HG02610 (cell line): ENCODE measurements at regions not wholly inside any gene's neighbourhood (a gene's known extent, or its start where the extent isn't known, plus 50 kb on each side); places are given as distances from the start of the nearest gene placed in this dataset.
"Not testable (repeated sequence)": the region's sequence is repeated elsewhere in the genome, so short reads cannot be mapped to it uniquely, and the experiment has no call there.

Experiments used
- ATAC-seq: cut with Tn5 transposase; IDR thresholded peaks from one replicate; pipeline ENCODE4 v1.9.1; 2021; ENCODE audit warnings: mild to moderate bottlenecking, moderate library complexity; ENCODE audit not compliant: unreplicated experiment

DNA sequence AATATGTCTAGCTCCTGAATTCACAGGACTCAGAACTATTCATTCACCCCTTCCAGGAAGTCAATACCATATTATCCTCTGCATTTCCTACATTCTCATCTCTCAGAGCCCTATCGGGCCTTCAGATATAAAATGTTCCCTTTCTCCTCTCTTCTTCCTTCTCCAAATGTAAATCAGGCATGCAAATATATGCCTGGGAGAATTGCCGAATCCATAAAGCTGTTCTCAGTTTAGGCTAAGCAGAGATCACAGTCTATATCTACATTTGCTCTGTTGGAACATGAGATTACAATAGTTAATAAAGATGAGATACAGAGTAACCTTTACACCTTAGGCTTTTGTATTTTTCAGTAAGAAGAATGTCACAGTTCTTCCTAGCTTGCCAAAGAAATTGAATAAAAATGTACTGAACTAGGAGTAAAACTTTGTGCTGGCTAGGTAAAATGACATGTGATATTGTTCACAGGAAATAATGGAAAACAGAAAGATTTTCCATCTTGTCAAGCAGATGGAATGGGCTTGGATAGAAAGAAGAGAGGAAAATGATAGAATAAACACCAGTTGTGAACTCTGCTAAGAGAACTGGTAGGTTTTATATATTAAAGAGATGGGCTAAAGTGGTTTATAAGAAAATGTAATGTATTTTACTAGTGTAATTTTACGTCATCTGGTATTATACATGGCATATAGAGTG, 161.5 kb downstream of the NRIP1 start:
- no peak for ATAC-seq

DNA sequence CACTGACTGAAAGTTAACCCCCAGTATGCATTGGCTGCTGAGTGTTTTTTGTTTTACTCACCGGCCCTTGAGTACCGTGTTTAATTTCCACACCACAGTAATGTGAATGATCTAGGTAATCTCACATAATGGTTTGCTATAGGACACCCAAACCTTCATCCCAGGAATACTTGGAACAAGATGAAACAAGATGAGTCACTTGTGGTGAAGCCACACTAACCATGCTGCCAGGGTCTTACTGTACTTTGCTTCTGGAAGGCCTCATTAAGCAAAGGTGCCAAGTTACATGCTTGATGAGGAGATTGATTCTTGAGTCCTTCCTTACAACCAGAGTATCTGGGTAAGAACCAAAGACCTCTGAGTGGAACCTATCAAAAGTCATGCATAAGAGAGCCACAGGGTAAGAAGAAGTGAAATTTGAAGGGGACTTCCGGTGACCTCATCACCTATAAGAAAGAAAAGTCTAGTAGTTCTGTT, 163.3 kb downstream of the NRIP1 start:
- ATAC-seq, result peak; percentile 77

DNA sequence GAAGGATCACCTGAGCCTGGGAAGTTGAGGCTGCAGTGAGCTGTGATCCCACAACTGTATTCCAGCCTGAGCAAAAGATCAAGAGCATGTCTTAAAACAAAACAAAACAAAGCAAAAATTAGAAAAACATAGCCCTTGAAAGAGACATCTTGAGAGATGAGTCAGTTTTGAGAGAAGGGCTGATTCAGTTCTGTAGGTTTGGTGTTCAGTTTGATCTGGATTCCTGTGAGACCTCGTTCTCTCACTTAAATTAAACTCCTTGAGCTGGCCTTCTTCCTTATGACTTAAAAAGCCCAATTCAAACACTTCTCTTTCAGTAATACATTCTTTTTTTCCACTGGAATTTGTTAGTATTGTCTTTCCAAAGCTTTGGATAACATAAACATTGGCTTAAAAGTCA, 164.2 kb downstream of the NRIP1 start:
- no peak for ATAC-seq

DNA sequence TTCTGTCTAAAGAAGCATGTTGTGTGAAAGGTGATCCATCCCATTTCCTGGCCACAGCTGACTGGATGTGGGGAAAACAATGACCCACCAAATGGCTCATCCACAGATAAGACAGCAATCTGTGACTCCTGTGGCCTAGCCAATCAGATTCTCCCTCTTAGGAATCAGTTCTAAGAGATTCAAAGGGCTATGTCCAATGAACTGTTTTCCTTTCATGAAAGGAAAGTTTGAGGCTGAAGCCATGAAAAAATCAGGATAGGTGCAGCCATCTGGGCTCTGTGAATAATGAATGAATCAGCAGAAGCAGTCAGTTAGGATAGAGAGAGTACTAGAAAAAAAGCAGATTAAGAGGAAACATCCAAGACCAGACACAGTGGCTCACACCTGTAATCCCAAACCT, 164.7 kb downstream of the NRIP1 start:
- no peak for ATAC-seq

DNA sequence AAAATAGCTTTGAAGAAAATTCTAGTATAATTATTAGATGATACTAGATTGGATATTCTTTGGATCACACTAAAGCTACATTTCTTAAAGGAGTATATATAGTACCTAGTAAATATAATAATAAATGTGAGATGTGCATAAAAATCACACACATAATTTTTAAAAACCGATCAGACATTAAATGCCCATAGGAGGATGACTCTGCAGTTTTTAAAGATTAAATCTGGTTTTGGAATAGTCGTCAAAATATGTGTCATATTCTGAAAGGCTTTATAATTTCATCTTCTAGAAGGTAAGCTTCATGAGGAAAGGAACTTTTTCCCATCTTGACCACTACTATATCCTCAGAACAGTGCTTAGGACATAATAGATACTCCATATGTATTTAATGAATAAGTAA, 169.0 kb downstream of the NRIP1 start:
- no peak for ATAC-seq

DNA sequence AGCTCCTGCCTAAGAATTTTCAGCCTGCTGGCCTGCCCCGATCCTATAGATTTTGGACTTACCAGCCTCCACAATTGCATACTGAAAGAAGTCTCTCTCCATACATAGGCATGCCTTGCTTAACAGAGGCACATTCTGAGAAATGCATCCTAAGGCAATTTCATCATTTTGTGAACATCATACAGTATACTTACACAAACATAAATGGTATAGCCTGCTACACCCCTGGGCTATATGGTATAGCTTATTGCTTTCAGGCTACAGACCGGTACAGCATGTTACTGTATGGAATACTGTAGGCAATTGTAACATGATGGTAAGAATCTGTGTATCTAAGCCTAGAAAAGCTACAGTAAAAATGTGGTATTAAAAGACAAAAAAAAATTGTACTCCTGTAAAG, 174.7 kb downstream of the NRIP1 start:
- no peak for ATAC-seq

DNA sequence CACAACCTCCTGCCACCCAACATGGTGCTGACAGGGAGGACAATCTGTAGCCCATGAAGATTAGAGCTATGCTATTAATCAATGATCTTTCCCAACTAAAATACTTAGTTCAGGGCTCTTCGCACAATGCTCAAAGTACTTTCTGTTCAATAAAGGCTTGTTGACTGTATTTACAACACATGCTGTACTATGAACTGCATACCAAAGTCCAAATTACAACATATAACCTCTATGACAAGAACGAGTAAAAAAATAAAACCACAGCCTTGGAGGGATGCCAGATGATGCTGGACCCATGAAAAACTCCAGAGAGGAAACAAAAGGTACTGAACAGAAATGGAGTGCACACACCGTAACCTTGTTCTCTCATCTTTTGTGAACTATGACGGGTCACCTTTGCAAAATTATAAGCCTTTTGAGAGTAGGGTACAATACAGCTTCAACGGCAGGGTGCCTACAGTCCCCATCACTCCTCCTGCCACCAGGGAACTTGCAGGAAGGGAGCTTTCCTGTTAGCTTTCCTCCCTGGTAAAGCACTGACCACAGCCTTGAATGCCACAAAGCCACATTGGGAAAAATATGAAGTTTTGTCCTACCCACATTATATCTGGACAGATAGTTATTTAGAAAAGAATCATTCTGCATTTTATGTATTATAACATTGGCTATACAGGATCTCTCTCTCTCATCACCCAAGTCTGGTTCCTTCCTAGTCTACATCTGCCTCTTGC, 175.6 kb downstream of the NRIP1 start:
- ATAC-seq, result no peak

DNA sequence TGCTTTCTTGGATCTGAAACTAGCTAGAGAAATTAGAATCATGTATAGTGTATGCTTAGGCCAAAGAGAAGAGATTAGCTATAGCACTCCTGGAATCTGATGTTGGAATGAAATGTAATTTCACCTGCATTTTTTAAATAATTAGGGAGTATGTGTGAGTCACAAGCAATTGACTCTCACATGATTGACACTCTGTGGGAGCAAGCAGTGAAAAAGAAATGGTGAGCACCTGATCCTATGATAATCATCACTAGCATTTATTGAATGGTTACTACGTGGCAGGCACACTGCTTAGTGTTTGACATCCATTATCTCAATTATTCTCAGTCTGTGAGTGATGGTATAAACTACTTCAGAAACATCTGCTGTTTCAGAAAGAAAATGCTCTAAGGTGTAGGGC, 176.6 kb downstream of the NRIP1 start:
- no peak for ATAC-seq

DNA sequence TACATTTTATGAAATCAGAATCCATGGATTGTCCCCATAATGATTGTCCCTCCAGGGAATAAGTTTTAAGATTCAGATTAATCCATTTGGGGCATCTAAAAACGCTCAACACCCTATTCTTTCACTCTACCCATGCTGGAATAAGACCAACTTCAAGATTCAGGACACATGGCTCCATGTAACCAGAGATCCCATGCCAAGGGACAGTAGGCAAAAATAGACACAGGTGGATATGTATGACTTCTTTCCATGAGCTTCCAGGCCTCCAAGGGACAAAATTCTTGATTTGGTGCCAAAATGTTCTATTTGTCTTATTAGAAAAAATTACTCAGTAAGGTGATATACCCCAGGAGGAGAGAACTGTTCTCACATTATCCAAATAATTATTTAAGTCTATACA, 178.8 kb downstream of the NRIP1 start:
- ATAC-seq, result no peak

DNA sequence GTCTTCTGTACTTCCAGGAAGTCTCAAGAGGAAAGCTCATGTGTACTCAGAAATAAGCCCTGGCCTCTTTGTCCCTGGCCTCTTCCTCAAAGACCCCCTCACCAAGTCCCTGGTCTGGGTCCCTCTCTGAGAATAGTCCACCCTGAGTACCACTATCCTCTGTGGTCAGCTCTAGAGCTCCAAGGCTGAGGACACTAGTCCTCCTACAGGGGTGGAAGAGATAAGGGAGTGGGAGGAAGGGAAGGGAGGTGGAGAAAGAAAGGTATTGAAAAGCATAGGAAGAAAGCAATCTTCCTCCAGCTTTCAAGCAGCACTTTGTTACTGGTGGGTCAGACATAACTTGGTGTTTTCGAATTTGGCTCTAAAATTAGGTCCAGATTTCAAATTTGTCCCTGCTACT, 181.4 kb downstream of the NRIP1 start:
- no peak for ATAC-seq

DNA sequence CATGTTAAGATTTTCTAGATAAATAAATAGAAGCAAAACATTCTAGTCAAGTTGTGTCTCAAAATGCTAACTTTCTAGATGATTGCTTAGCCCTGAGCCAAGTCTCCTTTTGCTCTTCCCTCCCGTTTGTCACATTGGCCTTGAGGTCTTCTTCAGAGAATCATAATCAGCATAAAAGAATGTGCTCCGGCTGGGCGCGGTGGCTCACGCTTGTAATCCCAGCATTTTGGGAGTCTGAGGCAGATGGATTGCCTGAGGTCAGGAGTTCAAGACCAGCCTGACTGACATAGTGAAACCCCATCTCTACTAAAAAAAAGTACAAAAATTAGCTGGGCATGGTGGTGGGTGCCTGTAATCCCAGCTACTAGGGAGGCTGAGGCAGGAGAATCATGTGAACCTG, 182.3 kb downstream of the NRIP1 start:
- not testable (repeated sequence) for ATAC-seq

DNA sequence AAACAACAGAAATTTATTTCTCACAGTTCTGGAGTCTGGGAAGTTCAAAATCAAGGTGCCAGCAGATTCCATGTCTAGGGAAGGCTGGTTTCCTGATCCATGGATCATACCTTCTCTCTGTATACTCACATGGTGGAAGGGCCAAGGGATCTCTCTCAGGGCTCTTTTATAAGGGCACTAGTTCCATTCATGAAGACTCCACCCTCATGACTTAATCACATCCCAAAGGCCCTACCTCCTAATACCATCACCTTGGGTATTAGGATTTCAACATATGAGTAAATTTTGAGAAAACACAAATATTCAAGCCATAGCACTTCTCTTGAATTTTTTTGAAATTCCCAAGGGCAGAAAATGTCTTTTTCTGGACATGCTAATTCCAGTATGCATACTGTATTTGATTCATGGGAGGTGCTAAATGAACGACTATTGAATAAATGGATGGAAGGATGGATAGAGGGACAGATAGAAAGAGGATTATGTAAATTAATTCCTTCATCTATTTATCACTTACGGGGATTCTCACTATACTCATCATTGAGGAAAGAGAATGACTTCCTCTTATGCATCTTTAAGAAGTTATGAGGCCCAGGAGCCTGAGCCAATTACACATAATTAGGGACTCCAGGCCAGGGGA, 182.8 kb downstream of the NRIP1 start:
- no peak for ATAC-seq

DNA sequence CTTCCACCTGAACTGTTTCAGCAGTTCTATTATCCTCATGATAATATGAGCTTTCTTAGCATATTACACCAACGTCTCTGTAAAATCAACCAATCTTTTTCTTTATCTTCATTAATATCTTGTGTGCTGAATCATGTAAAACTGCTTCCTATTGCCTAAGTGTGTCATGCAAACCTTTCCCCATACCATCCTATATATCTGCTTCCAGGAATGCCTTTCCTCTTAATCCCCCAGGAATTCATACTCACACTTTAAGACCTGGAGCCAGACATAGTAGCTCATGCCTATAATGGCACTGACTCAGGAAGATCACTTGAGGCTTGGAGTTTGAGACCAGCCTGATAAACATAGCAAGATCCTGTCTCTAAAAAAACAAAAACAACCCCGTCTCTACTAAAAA, 183.9 kb downstream of the NRIP1 start:
- no peak for ATAC-seq

DNA sequence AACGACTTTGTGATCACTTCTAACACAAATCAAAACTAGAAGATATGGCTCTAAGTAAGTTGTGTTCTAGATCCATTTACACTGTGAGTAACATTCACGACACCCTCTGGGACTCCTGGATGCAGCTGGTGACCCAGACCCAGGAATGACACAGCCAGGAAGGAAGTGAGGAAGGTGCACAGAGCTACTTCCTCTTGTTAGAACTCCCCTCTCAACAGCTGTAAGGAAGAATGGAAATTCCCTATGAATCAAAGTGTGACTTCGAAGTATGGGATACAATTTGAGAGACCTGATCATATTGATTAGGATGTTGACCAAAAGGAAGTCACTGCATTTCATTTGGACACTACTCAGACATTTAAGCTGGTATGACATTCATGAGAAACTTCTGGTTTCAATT, 185.3 kb downstream of the NRIP1 start:
- ATAC-seq, result no peak

DNA sequence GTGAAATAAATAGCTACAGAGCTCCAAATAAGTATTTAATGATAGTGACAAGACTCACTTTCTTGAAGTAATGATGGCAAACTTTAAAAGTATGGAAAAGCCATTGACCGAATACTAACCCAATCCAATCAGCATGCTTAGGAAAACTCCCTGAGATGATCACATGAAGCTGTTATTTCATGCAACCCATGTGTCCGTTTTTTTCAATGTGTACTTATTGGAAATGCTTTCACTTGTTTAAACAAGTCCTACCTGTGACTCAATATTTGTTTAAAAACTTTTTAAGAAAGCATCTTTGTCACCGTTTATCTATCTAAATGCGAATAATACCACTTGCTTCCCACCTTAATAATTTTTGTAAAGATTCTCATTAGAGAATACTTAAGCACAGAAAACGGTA, 185.8 kb downstream of the NRIP1 start:
- ATAC-seq, result no peak

DNA sequence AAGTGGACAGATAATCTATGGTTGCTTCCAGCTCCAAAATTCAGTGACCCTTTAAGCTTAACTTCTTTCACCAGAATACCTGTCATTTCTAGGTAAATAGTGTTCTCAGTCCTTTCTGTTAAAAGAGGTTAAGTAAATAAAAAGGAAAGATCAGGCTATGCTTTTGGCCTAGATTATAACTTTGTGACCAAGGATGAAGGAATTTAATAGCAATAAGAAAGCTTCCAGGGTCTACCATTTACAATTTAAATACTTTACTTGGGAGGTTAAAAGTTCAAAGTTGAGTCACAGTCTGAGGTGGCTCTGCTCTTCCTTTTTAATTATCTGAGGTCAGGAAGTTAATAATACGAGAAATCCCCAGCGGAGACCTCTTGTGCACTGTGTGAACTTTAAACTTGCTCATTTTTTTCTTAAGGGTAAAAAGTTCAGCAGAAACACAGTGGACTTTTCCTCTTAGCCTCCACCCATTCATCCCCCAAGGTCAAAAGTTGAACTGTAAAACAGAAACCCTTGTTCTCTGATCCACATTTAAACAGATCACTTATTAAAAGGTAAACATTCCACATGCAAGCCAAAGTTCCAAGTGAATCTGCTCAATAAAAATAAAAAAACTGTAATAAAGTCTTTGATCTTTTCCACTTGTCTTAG, 187.1 kb downstream of the NRIP1 start:
- ATAC-seq, result peak; percentile 48

DNA sequence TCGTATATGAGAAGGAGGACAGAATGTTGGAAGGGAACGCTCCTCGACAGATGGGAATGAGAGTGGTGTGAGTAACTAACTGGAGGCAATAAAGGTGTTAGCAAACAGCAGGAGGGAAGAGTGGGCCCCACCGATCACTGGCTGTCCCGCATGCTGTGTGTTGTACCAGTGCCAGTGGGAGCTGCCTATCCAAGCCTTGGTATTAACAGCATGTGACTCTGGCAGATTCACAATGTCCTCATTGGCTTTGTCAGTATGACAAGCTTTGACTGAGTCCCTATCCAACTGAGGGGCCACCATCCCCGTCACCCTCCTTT, 188.3 kb downstream of the NRIP1 start:
- no peak for ATAC-seq

DNA sequence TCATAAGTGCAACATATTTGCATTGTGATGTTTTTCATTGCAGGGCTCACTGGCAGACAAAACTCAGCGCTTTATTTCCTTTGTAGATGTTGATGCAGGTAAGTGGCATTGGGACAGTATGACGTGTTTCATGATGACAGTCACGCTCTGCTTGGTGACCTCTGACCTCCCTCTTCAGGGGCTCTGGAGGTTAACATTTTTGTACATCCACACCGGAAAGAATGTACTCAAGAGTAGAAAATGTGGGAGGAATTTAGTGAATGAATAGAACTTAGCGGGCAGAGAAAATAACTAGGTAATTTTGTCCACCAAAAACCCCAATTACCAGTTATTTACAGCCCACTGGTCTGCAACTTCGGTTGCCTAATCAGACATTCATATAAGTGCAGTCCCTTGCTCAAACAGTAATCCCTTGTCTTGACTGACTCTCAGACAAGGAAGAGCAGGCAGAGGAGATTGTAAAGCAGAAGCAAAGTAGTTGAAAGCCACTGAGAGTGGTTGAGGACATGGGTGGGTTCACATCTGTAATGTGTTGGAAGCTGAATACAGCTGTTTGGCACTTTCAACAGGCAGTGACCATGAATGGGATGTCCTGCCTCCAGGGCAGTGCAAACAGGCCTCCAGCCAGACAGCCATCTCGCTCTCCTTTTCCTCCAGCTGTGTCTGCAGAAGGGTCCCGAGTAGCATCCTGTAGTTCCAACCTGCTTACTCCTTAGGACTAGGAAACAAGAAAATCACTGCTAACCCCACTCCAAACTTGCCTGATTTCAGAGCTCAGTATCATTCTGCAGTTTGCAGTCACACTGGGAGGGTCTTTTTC, 188.9 kb downstream of the NRIP1 start:
- peak; percentile 85 for ATAC-seq

DNA sequence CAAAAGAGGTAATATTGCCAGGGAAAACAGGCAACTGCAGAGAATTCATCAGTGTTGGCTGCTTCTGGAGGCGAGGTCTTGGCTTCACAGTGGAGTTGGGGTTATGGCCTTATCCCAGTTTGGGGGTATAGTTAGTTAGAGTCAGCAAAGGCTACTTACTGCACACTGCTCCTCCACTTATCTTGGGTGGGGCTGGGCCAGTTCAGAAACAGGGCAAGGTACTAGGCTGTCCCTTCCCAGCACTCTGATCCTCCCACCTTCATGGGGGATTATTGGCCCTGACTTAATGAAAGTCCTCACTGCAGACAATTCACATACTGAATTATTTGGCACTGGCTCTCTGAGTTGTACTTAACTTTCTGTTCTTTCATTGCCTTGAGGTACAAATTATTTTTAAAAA, 189.6 kb downstream of the NRIP1 start:
- ATAC-seq, result no peak

DNA sequence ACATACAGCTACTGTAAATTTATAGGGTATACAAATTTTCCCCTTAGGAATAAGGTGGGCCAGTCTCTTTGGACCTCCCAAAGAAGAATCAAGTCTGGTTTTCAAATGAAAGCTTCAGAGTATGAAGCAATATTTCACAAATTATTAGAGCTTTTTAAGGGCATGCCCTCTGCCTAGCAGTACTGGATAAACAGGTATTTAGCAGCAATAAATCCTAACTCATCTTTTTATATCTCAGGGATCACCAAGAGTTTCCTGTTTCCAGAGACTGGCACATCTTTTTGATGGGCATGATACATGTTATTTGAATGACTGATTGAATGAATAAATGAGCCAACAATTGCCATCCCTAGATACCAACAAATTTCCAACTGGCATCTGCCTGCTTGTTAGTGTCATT, 190.4 kb downstream of the NRIP1 start:
- no peak for ATAC-seq

DNA sequence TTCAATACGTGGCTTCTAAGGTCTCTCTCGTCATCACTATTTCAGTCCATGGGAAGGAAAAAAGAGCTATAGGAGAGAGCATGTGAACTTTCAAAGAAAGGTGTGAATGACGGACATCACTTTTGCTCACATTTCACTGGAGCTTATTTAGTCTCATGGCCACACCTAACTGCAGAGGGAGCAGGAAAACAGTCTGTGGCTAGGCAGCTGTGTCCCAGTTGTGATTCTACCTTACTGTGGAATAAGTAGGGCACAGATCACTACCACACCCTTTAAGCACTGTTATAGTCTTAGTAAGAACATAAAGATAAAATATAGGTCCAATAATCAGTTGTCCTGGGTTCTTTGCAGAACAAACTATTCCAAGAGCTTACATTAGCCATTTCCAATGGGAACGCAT, 192.9 kb downstream of the NRIP1 start:
- no peak for ATAC-seq
